ENCODE measurements at regions not wholly inside any gene's neighbourhood (a gene's known extent, or its start where the extent isn't known, plus 50 kb on each side); places are given as distances from the start of the nearest gene placed in this dataset.

DNA sequence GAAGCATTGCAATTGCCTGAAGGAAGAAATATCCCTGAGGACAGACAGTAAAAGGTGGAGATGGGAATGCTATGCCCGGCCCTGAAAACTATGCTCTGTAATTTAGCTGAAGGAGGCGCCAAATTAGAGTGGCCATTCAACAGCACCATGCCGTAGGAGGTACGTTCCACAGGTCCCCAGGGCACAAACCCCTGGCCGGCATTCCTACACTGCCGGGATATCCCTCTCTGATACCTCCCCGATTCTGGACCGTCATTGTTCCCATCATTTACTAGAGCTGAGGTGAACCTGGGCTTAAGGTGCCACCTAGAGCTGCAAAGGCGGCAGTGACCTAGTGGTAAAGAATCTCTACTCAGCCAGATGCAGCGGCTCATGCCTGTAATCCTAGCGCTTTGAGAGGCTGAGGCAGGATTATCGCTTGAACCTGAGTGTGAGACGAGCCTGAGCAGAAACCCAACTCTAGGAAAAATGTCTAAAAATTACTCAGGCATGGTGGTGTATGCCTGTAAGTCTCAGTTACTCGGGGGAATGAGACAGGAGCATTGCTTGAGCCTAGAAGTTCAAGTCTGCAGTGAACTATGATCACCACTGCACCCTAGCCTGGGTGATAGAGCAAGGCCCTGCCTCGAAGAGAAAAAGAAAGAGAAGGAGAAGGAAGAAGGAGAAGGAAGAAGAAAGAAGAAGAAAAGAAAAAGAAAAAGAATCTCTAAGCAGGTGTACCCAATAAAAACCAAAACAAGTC is 53.0 kb upstream of the TNKS2 start:
- TF ChIP-seq, protein P1, sequence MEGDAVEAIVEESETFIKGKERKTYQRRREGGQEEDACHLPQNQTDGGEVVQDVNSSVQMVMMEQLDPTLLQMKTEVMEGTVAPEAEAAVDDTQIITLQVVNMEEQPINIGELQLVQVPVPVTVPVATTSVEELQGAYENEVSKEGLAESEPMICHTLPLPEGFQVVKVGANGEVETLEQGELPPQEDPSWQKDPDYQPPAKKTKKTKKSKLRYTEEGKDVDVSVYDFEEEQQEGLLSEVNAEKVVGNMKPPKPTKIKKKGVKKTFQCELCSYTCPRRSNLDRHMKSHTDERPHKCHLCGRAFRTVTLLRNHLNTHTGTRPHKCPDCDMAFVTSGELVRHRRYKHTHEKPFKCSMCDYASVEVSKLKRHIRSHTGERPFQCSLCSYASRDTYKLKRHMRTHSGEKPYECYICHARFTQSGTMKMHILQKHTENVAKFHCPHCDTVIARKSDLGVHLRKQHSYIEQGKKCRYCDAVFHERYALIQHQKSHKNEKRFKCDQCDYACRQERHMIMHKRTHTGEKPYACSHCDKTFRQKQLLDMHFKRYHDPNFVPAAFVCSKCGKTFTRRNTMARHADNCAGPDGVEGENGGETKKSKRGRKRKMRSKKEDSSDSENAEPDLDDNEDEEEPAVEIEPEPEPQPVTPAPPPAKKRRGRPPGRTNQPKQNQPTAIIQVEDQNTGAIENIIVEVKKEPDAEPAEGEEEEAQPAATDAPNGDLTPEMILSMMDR (conservative IDR thresholded peaks at IDR 0.05; ENCODE audit: low read depth, low read length), result 0 out of 2 replicates have a peak, but pooled peaks have one; percentile 15
- no peak for TF ChIP-seq RFX5 (IDR thresholded peaks at IDR 0.05; ENCODE audit: low read depth, low read length)
- TF ChIP-seq MXI1 (IDR thresholded peaks at IDR 0.05; ENCODE audit: borderline replicate concordance, low read depth, low read length), result no peak
- no peak for TF ChIP-seq POLR2A (IDR thresholded peaks at IDR 0.05; ENCODE audit: low read depth, low read length)
- no peak for TF ChIP-seq FOS (IDR thresholded peaks at IDR 0.05; ENCODE audit: low read depth, low read length)
- no peak for TF ChIP-seq MAZ (IDR thresholded peaks at IDR 0.05; ENCODE audit: borderline replicate concordance, low read depth, low read length)
- no peak for TF ChIP-seq NFE2L2 (IDR thresholded peaks at IDR 0.05; ENCODE audit: low read depth, low read length)
- TF ChIP-seq, protein P2, sequence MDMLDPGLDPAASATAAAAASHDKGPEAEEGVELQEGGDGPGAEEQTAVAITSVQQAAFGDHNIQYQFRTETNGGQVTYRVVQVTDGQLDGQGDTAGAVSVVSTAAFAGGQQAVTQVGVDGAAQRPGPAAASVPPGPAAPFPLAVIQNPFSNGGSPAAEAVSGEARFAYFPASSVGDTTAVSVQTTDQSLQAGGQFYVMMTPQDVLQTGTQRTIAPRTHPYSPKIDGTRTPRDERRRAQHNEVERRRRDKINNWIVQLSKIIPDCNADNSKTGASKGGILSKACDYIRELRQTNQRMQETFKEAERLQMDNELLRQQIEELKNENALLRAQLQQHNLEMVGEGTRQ (IDR thresholded peaks at IDR 0.05; ENCODE audit: low read depth, low read length), result no peak
- no peak for TF ChIP-seq RCOR1 (IDR thresholded peaks at IDR 0.05; ENCODE audit: insufficient replicate concordance, low read length)
- TF ChIP-seq MAFK (IDR thresholded peaks at IDR 0.05; ENCODE audit: low read depth, low read length), result no peak
- no peak for TF ChIP-seq BHLHE40 (IDR thresholded peaks at IDR 0.05; ENCODE audit: low read depth, low read length)
- peak; percentile 25; the same call in 1 of the 2 replicates for TF ChIP-seq RAD21 (IDR thresholded peaks at IDR 0.05; ENCODE audit: low read length)

All from IMR-90 (cell line).